ENCODE measurements at regions not wholly inside any gene's neighbourhood (a gene's known extent, or its start where the extent isn't known, plus 50 kb on each side); places are given as distances from the start of the nearest gene placed in this dataset.
"Not testable (repeated sequence)": the region's sequence is repeated elsewhere in the genome, so short reads cannot be mapped to it uniquely, and the experiment has no call there.

- no peak for DNase-seq
Measured at GRCh38 chr16:88128556-88128955, 177.3 kb downstream of the BANP start.

DNA sequence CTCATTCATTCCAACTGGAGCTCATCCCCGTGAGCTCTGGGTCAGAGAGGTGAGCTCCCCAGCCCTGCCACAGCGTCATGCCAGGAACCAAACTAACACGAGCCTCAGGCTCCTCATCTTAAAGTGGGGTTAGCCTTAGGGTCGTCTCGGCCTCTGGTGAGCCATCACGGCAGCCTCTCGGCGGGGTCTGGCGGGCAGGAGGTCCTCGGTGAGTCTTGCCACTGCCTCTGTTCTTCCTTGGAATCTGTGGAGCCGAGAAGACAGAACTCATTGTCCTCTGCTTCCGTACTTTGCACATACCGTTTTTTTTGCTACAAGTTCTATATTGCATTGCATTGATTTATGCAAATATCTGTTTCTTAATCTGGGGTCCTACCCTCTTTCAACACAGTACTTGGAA, 177.9 kb downstream of the BANP start:
- not testable (repeated sequence) for DNase-seq

DNA sequence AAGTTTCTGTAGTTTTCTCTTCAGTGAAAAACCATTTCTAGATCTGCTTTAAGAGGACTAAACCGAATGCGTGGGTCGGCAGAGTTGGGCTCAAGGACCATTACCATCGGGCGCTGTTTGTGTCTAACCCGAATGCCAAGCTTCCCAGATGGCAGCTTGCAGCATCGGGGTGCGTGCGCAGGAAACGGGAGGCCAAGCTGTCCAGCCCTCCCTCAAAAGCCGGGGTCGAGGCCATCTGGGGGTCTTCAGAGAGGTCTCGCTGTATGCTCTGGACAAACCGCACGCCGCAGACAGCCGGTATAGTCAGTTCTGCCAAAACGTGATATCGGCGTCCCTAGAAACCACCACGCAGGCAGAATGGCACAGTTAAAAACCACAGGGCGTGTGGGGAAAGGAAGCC, 178.8 kb downstream of the BANP start:
- no peak for DNase-seq

GRCh38 chr16:88130681-88131080, 179.4 kb downstream of the BANP start:
- DNase-seq = no peak

GRCh38 chr16:88131256-88131655, 180.0 kb downstream of the BANP start:
- no peak for DNase-seq

- DNase-seq = no peak
Measured at GRCh38 chr16:88131966-88132365, 180.7 kb downstream of the BANP start.

DNA sequence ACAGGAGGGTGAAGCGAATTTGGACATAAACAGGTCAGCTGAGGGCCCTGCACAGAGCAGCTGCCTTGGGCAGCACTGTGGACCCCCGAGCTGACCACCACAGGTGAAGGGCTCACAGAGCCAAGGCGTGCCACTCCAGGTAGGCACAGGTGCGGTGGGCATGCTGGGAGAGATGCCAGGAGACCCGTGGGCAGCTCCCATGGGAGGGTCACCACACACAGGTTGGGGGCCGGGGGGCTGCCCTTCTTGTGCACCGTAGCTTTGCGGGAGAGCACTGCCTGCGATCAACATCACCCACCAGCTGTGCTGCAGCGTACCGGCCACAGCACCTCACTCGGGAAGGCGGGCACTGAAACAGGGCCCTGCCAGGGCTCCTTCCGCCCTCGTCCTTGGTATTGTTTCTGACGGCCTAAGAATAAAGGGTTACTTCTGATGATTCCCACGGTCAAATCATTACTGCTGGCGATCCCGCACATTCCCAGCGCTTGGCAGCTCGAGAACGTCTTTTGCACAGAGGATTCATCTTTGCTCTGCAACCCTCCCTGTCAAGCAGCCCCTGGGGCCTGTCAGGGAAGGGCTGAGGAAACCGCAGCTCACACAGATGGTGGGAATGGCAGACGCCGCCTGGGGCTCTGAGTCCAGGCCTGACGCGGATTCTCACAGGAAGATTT, 181.7 kb downstream of the BANP start:
- no peak for DNase-seq

GRCh38 chr16:88133507-88133843, 182.2 kb downstream of the BANP start:
- DNase-seq = no peak

DNA sequence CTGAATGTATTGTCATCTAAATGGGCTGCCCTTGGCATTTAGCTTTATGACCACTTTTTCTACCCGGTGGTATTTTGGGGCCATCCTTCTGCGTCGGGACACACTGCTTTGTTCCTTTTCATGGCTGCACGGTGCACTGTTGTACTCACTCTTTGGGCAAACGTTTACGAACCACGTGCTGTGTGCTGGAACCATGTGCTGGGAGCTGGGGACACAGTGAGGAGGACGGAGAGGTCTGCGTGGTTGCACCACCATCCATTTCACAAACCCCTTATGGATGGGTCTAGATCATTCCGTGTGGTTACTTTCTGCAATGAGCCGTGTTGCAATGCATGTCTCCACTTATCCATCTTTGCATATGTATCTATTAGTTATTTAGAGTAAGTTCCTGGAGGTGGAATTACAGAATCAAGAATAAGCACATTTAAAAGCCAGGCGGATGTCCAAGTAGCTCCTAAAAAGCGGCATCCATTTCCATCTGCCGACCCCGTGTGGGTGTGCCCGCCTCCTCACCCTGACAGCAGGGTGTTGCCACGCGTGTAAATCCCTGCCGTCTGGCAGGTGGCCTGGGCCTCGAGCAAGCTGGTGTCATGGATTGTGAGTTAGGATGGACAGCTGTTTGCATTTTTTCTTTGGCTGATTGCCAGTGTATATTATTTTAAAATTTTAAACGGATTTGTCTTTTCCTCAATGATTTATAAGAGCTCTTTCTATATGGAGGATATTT, 183.1 kb downstream of the BANP start:
- not testable (repeated sequence) for DNase-seq

GRCh38 chr16:88134899-88135682, 183.9 kb downstream of the BANP start:
- DNase-seq = not testable (repeated sequence)

- DNase-seq = not testable (repeated sequence)
Measured at GRCh38 chr16:88136211-88136713, 185.0 kb downstream of the BANP start.

DNA sequence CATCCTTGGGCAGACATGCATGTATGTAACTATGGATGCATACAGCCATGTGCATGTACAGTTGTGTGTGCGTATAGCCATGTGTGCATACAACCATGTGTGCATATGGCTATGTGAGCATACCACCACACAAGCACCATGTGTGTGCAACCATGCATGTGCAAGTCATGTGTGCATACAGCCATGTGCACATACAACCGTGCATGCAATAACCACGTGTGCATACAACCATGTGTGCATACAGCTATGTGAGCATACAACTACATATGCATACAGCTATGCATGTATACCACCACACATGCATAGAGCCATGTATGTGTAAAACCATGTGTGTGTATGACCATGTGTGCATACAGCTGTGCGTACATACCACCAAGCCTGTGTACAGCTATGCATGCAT, 185.7 kb downstream of the BANP start:
- DNase-seq = not testable (repeated sequence)

- not testable (repeated sequence) for DNase-seq
Measured at GRCh38 chr16:88139141-88139540, 187.9 kb downstream of the BANP start.

- not testable (repeated sequence) for DNase-seq
Measured at GRCh38 chr16:88140195-88140594, 189.0 kb downstream of the BANP start.

DNA sequence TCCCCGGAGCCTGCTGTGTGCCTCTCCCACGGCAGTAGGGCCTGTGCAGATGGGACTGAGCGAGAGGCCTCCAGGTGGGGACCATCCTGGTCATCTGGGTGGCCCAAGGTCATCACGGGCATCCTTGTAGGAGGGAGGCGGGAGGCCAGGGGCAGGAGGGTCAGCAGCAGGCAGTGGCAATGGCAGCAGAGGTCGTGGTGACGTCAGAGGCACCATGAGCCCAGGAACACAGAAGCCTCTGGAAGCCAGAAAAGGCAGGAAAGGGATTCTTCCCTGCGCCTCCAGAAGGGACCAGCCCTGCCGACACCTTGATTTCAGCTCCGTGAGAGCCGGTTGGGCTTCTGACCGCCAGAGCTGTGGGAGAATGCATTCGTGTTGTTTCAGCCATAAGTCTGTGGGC, 190.3 kb downstream of the BANP start:
- no peak for DNase-seq

- DNase-seq = not testable (repeated sequence)
Measured at GRCh38 chr16:88142056-88142935, 191.1 kb downstream of the BANP start.

DNA sequence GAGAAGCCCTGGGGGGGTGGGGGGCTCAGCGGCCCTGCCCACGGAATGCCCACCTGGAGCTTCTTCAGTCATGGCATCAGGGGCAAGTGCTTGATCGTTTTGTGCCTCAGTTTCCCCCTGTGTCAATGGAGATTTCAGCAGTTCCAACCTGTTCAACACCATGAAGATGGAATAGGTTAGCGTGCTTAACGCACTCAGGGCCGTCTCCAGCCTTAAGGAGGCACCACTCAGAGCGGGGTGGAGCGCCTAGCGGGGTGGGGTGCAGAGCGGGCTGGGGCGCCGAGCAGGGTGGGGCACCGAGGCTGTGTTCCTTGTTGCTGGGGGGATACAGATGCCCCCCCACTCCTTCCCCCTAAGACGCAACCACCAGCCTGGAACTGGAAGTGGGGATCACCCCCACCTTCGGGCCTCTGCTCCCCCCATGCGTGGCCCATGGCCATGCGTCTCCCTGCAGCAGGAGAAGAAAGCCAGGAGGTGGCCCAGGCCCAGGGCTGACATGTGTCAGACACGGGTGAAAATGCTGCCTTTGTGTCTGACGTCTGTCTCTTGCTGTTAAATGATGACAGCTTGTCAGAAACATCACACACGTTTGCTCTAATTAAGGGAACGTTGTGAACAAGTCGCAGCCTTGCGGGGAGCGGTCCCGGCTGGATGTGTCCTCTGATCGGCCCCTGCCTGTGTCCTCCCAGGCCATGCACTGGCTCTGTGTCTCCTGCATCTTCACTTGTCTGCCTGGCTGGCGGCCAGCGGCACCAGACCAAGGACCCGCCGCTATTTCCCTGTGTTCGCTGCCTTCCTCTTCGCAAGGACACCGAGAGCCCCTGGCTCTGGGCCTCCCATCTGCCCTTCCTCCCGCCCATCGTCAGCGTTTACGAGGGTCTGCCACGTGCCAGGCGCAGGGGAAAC, 192.1 kb downstream of the BANP start:
- DNase-seq = not testable (repeated sequence)

GRCh38 chr16:88144028-88144511, 192.8 kb downstream of the BANP start:
- DNase-seq = no peak

- DNase-seq = not testable (repeated sequence)
Measured at GRCh38 chr16:88145376-88145775, 194.1 kb downstream of the BANP start.

- DNase-seq = not testable (repeated sequence)
Measured at GRCh38 chr16:88145824-88146405, 194.7 kb downstream of the BANP start.

- DNase-seq = not testable (repeated sequence)
Measured at GRCh38 chr16:88148078-88148477, 196.8 kb downstream of the BANP start.
